ENCODE measurements at regions not wholly inside any gene's neighbourhood (a gene's known extent, or its start where the extent isn't known, plus 50 kb on each side); places are given as distances from the start of the nearest gene placed in this dataset.

DNA sequence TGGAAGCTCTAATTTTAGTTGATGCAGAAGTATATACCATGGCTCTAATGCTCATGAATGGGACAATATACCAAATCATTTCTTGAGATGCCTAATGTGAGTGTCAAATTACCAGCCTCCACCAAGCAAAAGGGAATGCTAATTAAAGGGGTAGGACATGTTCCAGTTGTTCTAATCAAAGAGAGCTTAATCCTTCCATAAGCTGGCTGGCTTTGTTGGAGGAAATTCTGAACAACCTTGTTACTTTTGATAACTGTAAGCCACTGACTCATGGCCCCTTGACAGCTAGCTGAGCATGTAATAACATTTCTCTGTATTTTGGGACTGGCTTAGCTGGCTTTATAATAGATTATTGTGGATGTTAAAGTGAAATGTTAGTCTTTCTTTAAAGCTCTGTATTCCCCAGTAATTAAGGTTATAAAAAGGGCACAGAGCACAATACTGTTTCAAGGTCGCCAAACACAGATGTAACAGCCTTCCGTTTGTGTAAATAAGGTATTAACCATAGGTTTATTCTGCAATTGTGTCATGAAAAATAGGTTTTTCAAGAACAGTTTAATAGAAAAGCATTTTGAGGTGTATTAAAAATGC lies 1194.0 kb downstream of the PCDH9 start:
- no peak overlapping the region for H2BK5ac ChIP-seq (ENCODE audit: low read length)

DNA sequence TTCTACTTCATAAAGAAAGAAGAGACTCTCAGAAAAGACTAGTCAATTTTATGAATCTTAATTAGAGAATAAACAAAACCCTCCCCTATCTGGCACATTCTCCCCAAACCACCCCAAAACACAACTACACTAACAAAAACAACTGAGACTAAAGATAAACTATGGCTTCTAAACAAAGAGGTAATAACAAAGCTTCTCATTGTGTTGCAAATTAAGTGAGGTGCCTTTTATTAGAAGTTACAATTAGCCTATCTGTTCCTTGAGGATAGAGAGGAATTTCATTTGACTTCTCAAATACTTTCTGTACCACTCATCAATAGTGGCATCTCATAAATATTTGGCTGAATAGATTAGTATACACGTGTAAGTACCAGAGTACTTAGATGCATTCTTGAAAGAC lies 1196.2 kb downstream of the PCDH9 start:
- Histone ChIP-seq H2BK5ac (ENCODE audit: low read length) (no peak overlapping the region), H3K4ac (ENCODE audit: low read depth, low read length) (no peak overlapping the region), H3K79me2 (ENCODE audit: control insufficient read depth, insufficient read depth, low read length) (no peaks in the 10 kb centered on the region), H3K23ac (ENCODE audit: low read length) (no peak overlapping the region), H3K56ac (ENCODE audit: low read length) (no peak overlapping the region), H3K36me3 (ENCODE audit: control insufficient read depth, insufficient read depth, low read length) (no peaks in the 10 kb centered on the region), H2BK15ac (replicated peaks; ENCODE audit: low read depth) (no peak overlapping the region), H3K79me1 (ENCODE audit: low read length) (no peaks in the 10 kb centered on the region), H3K4me1 (ENCODE audit: control insufficient read depth, low read depth, low read length) (no peaks in the 10 kb centered on the region), H2AK5ac (ENCODE audit: low read length) (no peak overlapping the region), H4K5ac (ENCODE audit: low read length) (no peak overlapping the region), H3K27me3 (ENCODE audit: insufficient read depth, low read length, poor library complexity) (no peaks in the 10 kb centered on the region), H3K27ac (ENCODE audit: low read depth, low read length) (no peak overlapping the region), H3K4me3 (ENCODE audit: low read length) (no peak overlapping the region), H2BK120ac (ENCODE audit: low read depth, low read length) (no peak overlapping the region), H3K4me2 (ENCODE audit: low read length) (no peak overlapping the region), H3K18ac (ENCODE audit: low read length) (no peak overlapping the region), H4K8ac (ENCODE audit: low read depth, low read length) (no peak overlapping the region), H3K9ac (ENCODE audit: low read length) (no peak overlapping the region)
- no peak for DNase-seq
- WGBS (ENCODE audit: extremely low coverage, insufficient coverage, low lambda C conversion rate): no CpG with 5 or more reads among the region's 1 CpG

More for the DNA sequence above, 1194.0 kb downstream of the PCDH9 start:
- Histone ChIP-seq H3K4ac (ENCODE audit: low read depth, low read length) (no peak overlapping the region), H3K23ac (ENCODE audit: low read length) (no peak overlapping the region), H4K5ac (ENCODE audit: low read length) (no peak overlapping the region), H2BK120ac (ENCODE audit: low read depth, low read length) (no peak overlapping the region), H3K4me3 (ENCODE audit: low read length) (no peak overlapping the region), H3K9ac (ENCODE audit: low read length) (no peak overlapping the region), H3K79me1 (ENCODE audit: low read length) (no peaks in the 10 kb centered on the region), H3K27me3 (ENCODE audit: insufficient read depth, low read length, poor library complexity) (no peaks in the 10 kb centered on the region), H2AK5ac (ENCODE audit: low read length) (no peak overlapping the region), H3K18ac (ENCODE audit: low read length) (no peak overlapping the region), H3K27ac (ENCODE audit: low read depth, low read length) (no peak overlapping the region), H3K36me3 (ENCODE audit: control insufficient read depth, insufficient read depth, low read length) (no peaks in the 10 kb centered on the region), H3K4me1 (ENCODE audit: control insufficient read depth, low read depth, low read length) (no peaks in the 10 kb centered on the region), H3K79me2 (ENCODE audit: control insufficient read depth, insufficient read depth, low read length) (no peaks in the 10 kb centered on the region), H2BK15ac (replicated peaks; ENCODE audit: low read depth) (no peak overlapping the region), H4K8ac (ENCODE audit: low read depth, low read length) (no peak overlapping the region), H3K56ac (ENCODE audit: low read length) (no peak overlapping the region), H3K4me2 (ENCODE audit: low read length) (no peak overlapping the region)
- DNase-seq: peak; percentile 2
- WGBS (ENCODE audit: extremely low coverage, insufficient coverage, low lambda C conversion rate): no CpG with 5 or more reads among the region's 2 CpGs

DNA sequence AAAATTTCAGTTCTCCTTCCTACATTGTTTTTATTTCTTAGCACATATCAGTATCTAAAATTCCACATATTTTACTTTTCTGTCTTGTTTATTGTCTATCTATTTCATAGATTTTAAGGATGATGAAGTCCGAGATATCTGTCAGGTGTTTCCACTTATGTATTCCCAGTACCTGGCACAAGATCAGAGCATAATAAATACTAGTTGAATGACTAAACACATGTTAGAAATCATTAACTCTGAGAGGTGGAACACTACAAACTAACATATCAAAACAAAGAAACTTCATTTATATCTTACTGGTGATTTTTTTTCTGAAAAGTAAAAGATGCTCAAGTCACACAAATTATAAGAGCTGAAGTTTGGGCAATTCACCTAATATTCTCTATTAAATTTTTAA lies 1208.3 kb downstream of the PCDH9 start:
- no peaks in the 10 kb centered on the region for H3K27me3 ChIP-seq (ENCODE audit: insufficient read depth, low read length, poor library complexity)
- no peak for DNase-seq
- no peak overlapping the region for H3K4me2 ChIP-seq (ENCODE audit: low read length)
- no peak overlapping the region for H3K4ac ChIP-seq (ENCODE audit: low read depth, low read length)
- no peaks in the 10 kb centered on the region for H3K36me3 ChIP-seq (ENCODE audit: control insufficient read depth, insufficient read depth, low read length)
- H3K9ac ChIP-seq (ENCODE audit: low read length): no peak overlapping the region
- no peak overlapping the region for H2BK120ac ChIP-seq (ENCODE audit: low read depth, low read length)
- H3K4me1 ChIP-seq (ENCODE audit: control insufficient read depth, low read depth, low read length): no peaks in the 10 kb centered on the region
- no peaks in the 10 kb centered on the region for H3K79me2 ChIP-seq (ENCODE audit: control insufficient read depth, insufficient read depth, low read length)
- no peak overlapping the region for H4K5ac ChIP-seq (ENCODE audit: low read length)
- H3K56ac ChIP-seq (ENCODE audit: low read length): no peak overlapping the region
- WGBS (ENCODE audit: extremely low coverage, insufficient coverage, low lambda C conversion rate): no CpG with 5 or more reads among the region's 1 CpG
- no peak overlapping the region for H3K23ac ChIP-seq (ENCODE audit: low read length)
- H3K18ac ChIP-seq (ENCODE audit: low read length): no peak overlapping the region
- no peak overlapping the region for H3K27ac ChIP-seq (ENCODE audit: low read depth, low read length)
- no peak overlapping the region for H3K4me3 ChIP-seq (ENCODE audit: low read length)
- no peak overlapping the region for H4K8ac ChIP-seq (ENCODE audit: low read depth, low read length)
- H2BK5ac ChIP-seq (ENCODE audit: low read length): no peak overlapping the region
- no peaks in the 10 kb centered on the region for H3K79me1 ChIP-seq (ENCODE audit: low read length)
- H2BK15ac ChIP-seq (replicated peaks; ENCODE audit: low read depth): no peak overlapping the region
- H2AK5ac ChIP-seq (ENCODE audit: low read length): no peak overlapping the region

DNA sequence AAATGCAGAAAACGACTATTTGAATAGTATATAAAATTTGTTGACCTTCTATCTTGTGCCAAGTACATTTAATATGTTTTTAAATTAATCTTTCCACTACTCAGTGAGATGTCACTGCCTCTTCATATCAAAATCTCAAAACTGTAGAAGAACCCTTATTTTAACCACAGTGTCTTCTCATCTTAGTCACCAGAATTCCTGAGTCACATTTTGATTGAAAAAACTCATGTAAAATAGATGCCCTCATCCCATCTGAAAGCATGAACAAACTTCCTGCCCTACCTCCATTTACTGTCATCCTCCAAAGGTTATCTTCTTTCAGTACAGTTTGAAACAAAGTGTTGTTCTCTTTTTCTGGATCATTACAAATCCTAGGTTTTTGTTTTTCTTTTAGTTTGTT lies 1215.4 kb downstream of the PCDH9 start:
- Histone ChIP-seq H2BK5ac (ENCODE audit: low read length) (no peak overlapping the region), H3K79me1 (ENCODE audit: low read length) (no peaks in the 10 kb centered on the region), H3K36me3 (ENCODE audit: control insufficient read depth, insufficient read depth, low read length) (no peaks in the 10 kb centered on the region), H3K4me3 (ENCODE audit: low read length) (no peak overlapping the region), H3K4me2 (ENCODE audit: low read length) (no peak overlapping the region), H3K23ac (ENCODE audit: low read length) (no peak overlapping the region), H3K27ac (ENCODE audit: low read depth, low read length) (no peak overlapping the region), H3K56ac (ENCODE audit: low read length) (no peak overlapping the region), H2BK15ac (replicated peaks; ENCODE audit: low read depth) (no peak overlapping the region), H3K79me2 (ENCODE audit: control insufficient read depth, insufficient read depth, low read length) (no peaks in the 10 kb centered on the region), H4K5ac (ENCODE audit: low read length) (no peak overlapping the region), H3K18ac (ENCODE audit: low read length) (no peak overlapping the region), H4K8ac (ENCODE audit: low read depth, low read length) (no peak overlapping the region), H3K9ac (ENCODE audit: low read length) (no peak overlapping the region), H3K4ac (ENCODE audit: low read depth, low read length) (no peak overlapping the region), H2AK5ac (ENCODE audit: low read length) (no peak overlapping the region), H3K4me1 (ENCODE audit: control insufficient read depth, low read depth, low read length) (no peaks in the 10 kb centered on the region), H3K27me3 (ENCODE audit: insufficient read depth, low read length, poor library complexity) (no peaks in the 10 kb centered on the region), H2BK120ac (ENCODE audit: low read depth, low read length) (no peak overlapping the region)
- no peak for DNase-seq
- WGBS (ENCODE audit: extremely low coverage, insufficient coverage, low lambda C conversion rate): no CpG with 5 or more reads among the region's 1 CpG

DNA sequence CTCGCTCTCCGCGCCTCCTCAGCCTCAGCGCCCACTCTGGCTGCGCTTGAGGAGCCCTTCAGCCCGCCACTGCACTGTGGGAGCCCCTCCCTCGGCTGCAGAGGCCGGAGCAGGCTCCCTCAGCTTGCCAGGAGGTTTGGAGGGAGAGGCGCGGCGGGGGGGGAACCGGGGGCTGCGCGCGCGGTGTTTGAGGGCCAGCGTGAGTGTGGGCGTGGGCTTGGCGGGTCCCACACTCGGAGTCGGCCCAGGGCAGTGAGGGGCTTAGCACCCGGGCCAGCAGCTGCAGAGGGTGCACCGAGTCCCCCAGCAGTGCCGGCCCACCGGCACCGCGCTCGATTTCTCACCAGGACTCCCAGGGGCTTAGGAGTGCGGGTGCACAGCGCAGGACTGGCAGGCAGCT lies 1220.9 kb downstream of the PCDH9 start:
- DNase-seq: no peak
- no CpG with 5 or more reads among the region's 30 CpGs for WGBS (ENCODE audit: extremely low coverage, insufficient coverage, low lambda C conversion rate)

DNA sequence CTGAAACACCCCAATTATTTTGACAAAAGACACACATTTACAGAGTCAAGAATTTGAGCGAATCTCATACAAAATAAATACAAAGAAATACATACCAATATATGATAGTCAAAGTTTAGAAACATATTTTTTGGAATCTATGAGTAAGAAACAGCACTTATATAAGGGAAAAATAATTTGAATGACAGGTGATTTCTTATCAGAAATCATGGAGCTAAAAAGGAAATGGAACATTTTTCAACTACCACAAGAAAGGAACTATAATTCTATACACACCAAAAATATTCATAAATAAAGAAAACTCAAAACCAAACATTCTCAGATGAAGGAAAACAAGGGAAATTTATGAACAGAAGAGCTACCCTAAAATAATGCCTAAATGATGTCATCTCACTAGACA lies 1226.6 kb downstream of the PCDH9 start:
- H3K27ac ChIP-seq (ENCODE audit: low read depth, low read length): no peak overlapping the region
- no peak for DNase-seq
- H3K9ac ChIP-seq (ENCODE audit: low read length): no peak overlapping the region
- H4K5ac ChIP-seq (ENCODE audit: low read length): no peak overlapping the region
- H3K79me2 ChIP-seq (ENCODE audit: control insufficient read depth, insufficient read depth, low read length): no peaks in the 10 kb centered on the region
- H3K4ac ChIP-seq (ENCODE audit: low read depth, low read length): no peak overlapping the region
- H3K36me3 ChIP-seq (ENCODE audit: control insufficient read depth, insufficient read depth, low read length): no peaks in the 10 kb centered on the region
- no peak overlapping the region for H2BK120ac ChIP-seq (ENCODE audit: low read depth, low read length)
- H2BK15ac ChIP-seq (replicated peaks; ENCODE audit: low read depth): no peak overlapping the region
- no peak overlapping the region for H3K4me2 ChIP-seq (ENCODE audit: low read length)
- H2AK5ac ChIP-seq (ENCODE audit: low read length): no peak overlapping the region
- H3K27me3 ChIP-seq (ENCODE audit: insufficient read depth, low read length, poor library complexity): no peaks in the 10 kb centered on the region
- H3K18ac ChIP-seq (ENCODE audit: low read length): no peak overlapping the region
- no peaks in the 10 kb centered on the region for H3K79me1 ChIP-seq (ENCODE audit: low read length)
- no peak overlapping the region for H3K4me3 ChIP-seq (ENCODE audit: low read length)
- H3K4me1 ChIP-seq (ENCODE audit: control insufficient read depth, low read depth, low read length): no peaks in the 10 kb centered on the region
- WGBS (ENCODE audit: extremely low coverage, insufficient coverage, low lambda C conversion rate): no CpG with 5 or more reads among the region's 1 CpG
- H3K23ac ChIP-seq (ENCODE audit: low read length): no peak overlapping the region
- H4K8ac ChIP-seq (ENCODE audit: low read depth, low read length): no peak overlapping the region
- no peak overlapping the region for H2BK5ac ChIP-seq (ENCODE audit: low read length)
- H3K56ac ChIP-seq (ENCODE audit: low read length): no peak overlapping the region

More for the DNA sequence above, 1220.9 kb downstream of the PCDH9 start:
- H3K4me1 ChIP-seq (ENCODE audit: control insufficient read depth, low read depth, low read length): no peaks in the 10 kb centered on the region
- H3K23ac ChIP-seq (ENCODE audit: low read length): no peak overlapping the region
- no peak overlapping the region for H3K9ac ChIP-seq (ENCODE audit: low read length)
- no peak overlapping the region for H2BK5ac ChIP-seq (ENCODE audit: low read length)
- H3K4me3 ChIP-seq (ENCODE audit: low read length): no peak overlapping the region
- H2AK5ac ChIP-seq (ENCODE audit: low read length): no peak overlapping the region
- H3K56ac ChIP-seq (ENCODE audit: low read length): no peak overlapping the region
- no peak overlapping the region for H2BK120ac ChIP-seq (ENCODE audit: low read depth, low read length)
- H3K36me3 ChIP-seq (ENCODE audit: control insufficient read depth, insufficient read depth, low read length): no peaks in the 10 kb centered on the region
- no peak overlapping the region for H3K18ac ChIP-seq (ENCODE audit: low read length)
- H4K8ac ChIP-seq (ENCODE audit: low read depth, low read length): no peak overlapping the region
- H2BK15ac ChIP-seq (replicated peaks; ENCODE audit: low read depth): no peak overlapping the region
- no peak overlapping the region for H3K27ac ChIP-seq (ENCODE audit: low read depth, low read length)
- H4K5ac ChIP-seq (ENCODE audit: low read length): no peak overlapping the region
- no peaks in the 10 kb centered on the region for H3K27me3 ChIP-seq (ENCODE audit: insufficient read depth, low read length, poor library complexity)
- no peaks in the 10 kb centered on the region for H3K79me1 ChIP-seq (ENCODE audit: low read length)
- H3K4ac ChIP-seq (ENCODE audit: low read depth, low read length): no peak overlapping the region
- H3K4me2 ChIP-seq (ENCODE audit: low read length): no peak overlapping the region
- H3K79me2 ChIP-seq (ENCODE audit: control insufficient read depth, insufficient read depth, low read length): no peaks in the 10 kb centered on the region
